SJSA1 (cell line): ENCODE measurements at regions not wholly inside any gene's neighbourhood (a gene's known extent, or its start where the extent isn't known, plus 50 kb on each side); places are given as distances from the start of the nearest gene placed in this dataset.

Source experiments
- DNase-seq, 2 experiments: peaks; one replicate each; pipeline ENCODE4 v3.0.0-alpha.2; 2015 to 2020; ENCODE audit warnings: low spot score in 2 of 2, low read depth in 1 of 2
- H3K27ac ChIP-seq: fragments of 250-450 bp; sonication (Bioruptor Pico); 2 replicates; pipeline ENCODE4 v1.5.1; 2020; ENCODE audit warnings: mild to moderate bottlenecking, moderate library complexity
- H3K27me3 ChIP-seq: fragments of 250-450 bp; sonication (Bioruptor Pico); replicated peaks from 2 replicates; pipeline ENCODE4 v1.5.1; 2020; ENCODE audit warnings: mild to moderate bottlenecking, moderate library complexity
- H3K36me3 ChIP-seq: fragments of 250-450 bp; sonication (Bioruptor Pico); 2 replicates; pipeline ENCODE4 v1.5.1; 2020; ENCODE audit warnings: mild to moderate bottlenecking
- H3K4me1 ChIP-seq: fragments of 250-450 bp; sonication (Bioruptor Pico); replicated peaks from 2 replicates; pipeline ENCODE4 v1.6.1; 2021; ENCODE audit warnings: mild to moderate bottlenecking
- H3K4me3 ChIP-seq: fragments of 250-450 bp; sonication (Bioruptor Pico); 2 replicates; pipeline ENCODE4 v1.5.1; 2020; ENCODE audit warnings: mild to moderate bottlenecking
- H3K9me3 ChIP-seq: fragments of 250-450 bp; sonication (Bioruptor Pico); replicated peaks from 2 replicates; pipeline ENCODE4 v1.5.1; 2020; ENCODE audit warnings: mild to moderate bottlenecking

DNA sequence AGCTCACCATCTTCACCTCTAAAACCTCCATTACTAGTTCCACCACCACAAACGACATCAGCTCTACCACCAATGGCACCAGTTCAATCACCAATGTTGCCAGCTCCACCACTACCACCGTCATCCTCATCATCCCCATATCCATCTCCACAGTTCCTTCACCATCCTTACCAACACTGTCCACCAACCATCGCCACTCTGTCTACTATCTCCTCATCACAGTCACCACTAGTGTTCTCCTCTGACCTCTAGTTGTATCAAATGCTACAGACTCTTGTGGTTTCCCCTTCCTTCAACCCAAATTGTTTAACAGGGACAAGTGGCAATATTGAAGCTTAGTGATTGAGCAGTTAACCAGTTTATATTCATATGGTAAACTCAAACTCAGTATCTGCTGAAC is 182.6 kb downstream of the CAAP1 start:
- no peak overlapping the region for H3K4me3 ChIP-seq
- H3K27me3 ChIP-seq, result no peaks in the 10 kb centered on the region
- H3K27ac ChIP-seq, result no peak overlapping the region
- no peaks in the 10 kb centered on the region for H3K9me3 ChIP-seq
- no peaks in the 10 kb centered on the region for H3K4me1 ChIP-seq
- H3K36me3 ChIP-seq, result no peaks in the 10 kb centered on the region
- DNase-seq, result no peak

DNA sequence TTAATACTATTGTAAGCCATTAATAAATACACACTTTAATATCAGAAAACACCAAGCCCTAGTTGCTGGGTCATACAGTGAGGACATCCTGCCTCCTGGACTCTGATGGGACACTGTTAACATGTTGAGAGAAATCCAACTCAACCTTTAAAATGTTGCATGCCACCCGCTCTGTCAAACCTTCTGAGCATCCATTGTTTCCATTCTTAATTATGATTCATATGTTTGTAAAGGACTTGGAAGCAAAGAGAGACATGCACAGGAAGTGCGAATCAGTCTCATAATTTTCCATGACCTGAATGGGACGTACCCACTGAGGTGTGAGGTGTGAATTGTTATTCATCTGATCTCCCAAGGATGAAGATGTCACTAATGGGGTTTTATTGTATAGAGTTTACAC is 186.4 kb downstream of the CAAP1 start:
- no peaks in the 10 kb centered on the region for H3K27me3 ChIP-seq
- H3K9me3 ChIP-seq, result no peaks in the 10 kb centered on the region
- H3K4me3 ChIP-seq, result no peak overlapping the region
- no peaks in the 10 kb centered on the region for H3K36me3 ChIP-seq
- no peak for DNase-seq
- H3K27ac ChIP-seq, result no peak overlapping the region
- no peaks in the 10 kb centered on the region for H3K4me1 ChIP-seq

DNA sequence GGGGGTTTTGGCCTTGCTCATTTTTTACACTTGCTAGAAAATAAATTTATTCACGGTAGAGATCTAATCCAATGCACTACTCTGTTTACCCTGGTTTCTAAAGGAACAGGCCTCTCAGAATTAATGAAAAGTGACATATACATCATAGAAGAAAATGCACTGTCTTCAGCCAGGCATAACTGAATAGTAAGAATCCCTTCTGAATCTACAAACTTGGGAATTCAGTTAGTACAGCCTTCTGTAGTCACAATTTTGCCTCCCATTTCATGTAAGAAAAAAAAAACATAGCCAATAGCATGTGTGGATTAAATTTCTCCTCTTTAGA is 197.3 kb downstream of the CAAP1 start:
- no peak for DNase-seq
- no peaks in the 10 kb centered on the region for H3K4me1 ChIP-seq
- H3K27me3 ChIP-seq, result no peaks in the 10 kb centered on the region
- no peaks in the 10 kb centered on the region for H3K9me3 ChIP-seq
- no peak overlapping the region for H3K4me3 ChIP-seq
- H3K27ac ChIP-seq, result no peak overlapping the region
- H3K36me3 ChIP-seq, result no peaks in the 10 kb centered on the region

DNA sequence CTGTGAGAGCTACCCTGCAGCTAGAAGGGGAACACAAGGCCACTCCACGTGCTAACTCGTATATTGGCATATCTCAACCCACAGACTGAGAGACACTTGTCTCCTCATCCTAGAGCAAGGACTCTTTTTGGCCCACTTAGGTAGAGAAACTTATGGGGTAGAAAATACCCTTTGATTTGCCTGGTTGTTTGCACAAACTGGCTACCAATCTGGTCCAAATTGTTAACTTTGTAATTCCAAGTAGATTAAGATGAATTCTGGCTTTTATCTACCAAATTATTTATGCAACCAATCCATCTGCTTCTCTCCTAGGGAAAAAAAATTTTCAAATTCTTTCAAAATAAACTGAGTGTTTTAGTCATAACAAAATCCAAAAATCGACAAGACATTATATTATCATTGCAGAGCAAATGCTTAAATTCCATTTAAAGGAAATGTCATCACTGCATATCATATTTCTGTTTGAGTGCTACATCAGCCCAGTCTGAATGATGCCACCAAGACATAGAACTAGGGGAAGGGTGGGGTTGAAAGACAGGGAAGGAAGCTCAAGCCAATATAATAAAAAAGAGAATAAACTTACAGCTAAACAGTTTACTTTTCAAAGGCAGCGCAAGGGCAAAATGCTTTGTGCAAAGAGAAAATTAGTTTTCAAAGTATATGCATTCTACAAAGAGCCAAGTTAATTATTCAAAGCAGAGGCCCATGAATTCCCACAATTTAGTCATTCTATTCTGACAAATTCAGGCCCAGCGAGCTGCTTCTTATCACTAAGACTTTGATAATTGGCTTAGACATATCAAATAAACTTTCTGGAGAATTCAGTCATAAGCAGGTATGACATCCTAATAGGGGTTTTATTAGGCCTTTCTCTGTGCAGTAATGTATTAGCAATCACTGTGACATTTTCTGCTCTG is 198.0 kb downstream of the CAAP1 start:
- Histone ChIP-seq H3K27me3 (no peaks in the 10 kb centered on the region), H3K36me3 (no peaks in the 10 kb centered on the region), H3K4me3 (no peak overlapping the region), H3K27ac (no peak overlapping the region), H3K4me1 (no peaks in the 10 kb centered on the region), H3K9me3 (no peaks in the 10 kb centered on the region)
- no peak for DNase-seq

DNA sequence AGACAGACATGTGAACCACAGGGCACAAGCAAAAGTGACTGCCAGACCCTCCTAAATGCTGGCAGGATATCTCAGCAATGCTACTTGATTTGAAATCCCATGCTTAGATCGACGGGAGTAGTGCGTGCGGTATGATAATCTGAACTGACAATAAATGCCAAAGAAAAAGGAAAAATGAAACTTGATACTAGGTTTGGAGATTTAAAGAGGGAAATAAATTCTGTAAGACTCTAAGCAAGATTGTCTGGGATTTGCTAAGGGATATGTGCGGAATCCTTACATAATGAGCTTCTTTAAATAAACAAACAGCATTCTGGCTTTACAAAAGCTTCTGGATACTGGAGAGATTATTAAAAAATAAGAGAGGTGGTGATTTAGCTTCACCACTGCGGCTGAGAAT is 203.6 kb downstream of the CAAP1 start:
- Histone ChIP-seq H3K27me3 (no peaks in the 10 kb centered on the region), H3K4me1 (no peaks in the 10 kb centered on the region), H3K4me3 (no peak overlapping the region), H3K9me3 (no peaks in the 10 kb centered on the region), H3K27ac (no peak overlapping the region), H3K36me3 (no peaks in the 10 kb centered on the region)
- no peak for DNase-seq

DNA sequence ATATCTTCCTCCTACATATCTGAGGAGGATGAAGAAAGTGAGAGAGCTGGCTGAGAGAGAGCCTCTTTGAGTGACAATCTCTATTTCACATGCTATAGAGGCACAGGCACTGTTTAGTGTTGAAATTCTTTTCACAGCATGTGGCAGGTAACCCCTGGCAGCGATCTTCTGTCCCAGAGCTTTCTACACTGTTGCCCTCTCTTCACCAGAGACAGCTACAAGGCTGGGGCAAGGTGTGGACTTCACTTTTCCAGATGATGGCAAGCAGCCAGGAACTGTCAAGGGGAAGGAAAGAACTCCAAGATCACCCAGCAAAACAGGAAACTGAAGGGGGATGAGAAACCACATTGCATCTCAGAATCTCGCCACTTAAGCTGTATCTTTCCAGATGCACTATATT is 205.2 kb downstream of the CAAP1 start:
- DNase-seq, result no peak
- Histone ChIP-seq H3K4me1 (no peaks in the 10 kb centered on the region), H3K9me3 (no peaks in the 10 kb centered on the region), H3K36me3 (no peaks in the 10 kb centered on the region), H3K4me3 (no peak overlapping the region), H3K27ac (no peak overlapping the region), H3K27me3 (no peaks in the 10 kb centered on the region)

DNA sequence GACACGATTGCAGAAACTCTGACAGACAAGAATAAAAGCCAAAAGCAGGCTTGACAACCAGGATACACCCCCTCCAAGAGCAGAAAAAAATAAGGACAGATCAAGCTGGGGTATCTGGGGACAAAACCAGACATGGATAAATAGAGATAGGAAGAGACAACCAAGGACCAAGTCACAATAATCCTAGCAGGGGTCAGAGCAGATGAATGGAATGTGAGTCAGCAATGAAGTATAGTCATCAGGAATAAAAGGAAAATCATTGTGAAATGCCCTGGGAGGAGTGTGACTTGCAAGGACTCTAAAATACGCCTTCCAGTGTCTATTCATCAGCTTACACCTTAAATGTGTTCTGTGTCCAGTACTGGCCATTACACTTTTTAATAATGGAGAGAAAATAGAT is 206.8 kb downstream of the CAAP1 start:
- Histone ChIP-seq H3K4me3 (no peak overlapping the region), H3K4me1 (no peaks in the 10 kb centered on the region), H3K9me3 (no peaks in the 10 kb centered on the region), H3K36me3 (no peaks in the 10 kb centered on the region), H3K27ac (no peak overlapping the region), H3K27me3 (no peaks in the 10 kb centered on the region)
- no peak for DNase-seq

DNA sequence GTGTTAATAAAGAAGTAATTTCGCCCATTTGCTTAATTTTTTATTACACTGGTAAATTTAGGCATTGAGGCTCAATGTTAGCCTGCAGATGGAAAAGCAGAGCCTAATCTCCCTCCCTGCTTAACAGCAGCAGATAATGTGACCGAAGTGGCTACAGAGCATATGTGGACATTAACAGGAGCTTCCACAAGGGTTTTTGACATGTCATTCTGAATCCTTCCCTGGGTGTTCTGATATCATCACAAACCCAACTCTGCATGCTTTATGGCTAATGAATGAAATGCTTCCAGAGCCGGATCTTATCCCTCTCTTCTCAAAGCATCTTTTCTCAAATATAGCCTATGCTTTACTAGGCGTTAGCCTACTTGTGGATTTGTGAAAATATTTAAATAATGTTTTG is 208.6 kb downstream of the CAAP1 start:
- H3K4me1 ChIP-seq, result no peaks in the 10 kb centered on the region
- no peaks in the 10 kb centered on the region for H3K9me3 ChIP-seq
- H3K27ac ChIP-seq, result no peak overlapping the region
- no peak for DNase-seq
- no peak overlapping the region for H3K4me3 ChIP-seq
- H3K36me3 ChIP-seq, result no peaks in the 10 kb centered on the region
- H3K27me3 ChIP-seq, result no peaks in the 10 kb centered on the region

DNA sequence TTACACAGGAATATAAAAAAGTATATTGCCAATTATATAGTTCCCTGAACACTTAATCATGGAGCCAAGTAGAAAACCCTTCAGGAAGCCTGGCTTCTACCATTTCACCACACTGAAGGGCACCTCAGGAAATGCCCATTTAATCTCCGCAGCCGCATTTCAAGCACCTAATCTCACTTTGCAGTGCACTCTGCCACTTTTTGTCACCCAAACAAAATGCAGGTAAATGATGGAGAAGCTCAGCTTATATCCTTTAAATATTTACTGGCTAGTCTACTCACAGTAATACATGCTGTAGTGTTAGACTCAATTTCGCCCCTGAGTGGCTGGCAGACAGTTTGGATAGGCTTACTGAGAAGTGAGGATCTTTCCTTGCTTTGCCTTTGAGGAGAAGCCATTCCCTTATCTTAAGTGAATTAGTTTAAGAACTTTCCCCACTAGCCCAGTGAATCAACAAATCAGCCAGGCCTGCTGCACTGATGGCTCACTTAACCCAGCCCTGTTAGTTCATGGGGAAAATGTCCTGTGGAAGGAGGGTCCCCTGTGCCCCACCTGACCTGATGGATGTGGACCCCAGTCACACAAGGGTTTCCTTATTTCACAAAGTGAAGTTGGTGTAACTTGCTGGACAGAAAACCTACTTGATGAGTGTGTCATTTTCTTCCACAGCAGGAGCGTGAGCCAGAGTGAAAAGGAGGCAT is 209.7 kb downstream of the CAAP1 start:
- no peaks in the 10 kb centered on the region for H3K4me1 ChIP-seq
- no peaks in the 10 kb centered on the region for H3K9me3 ChIP-seq

DNA sequence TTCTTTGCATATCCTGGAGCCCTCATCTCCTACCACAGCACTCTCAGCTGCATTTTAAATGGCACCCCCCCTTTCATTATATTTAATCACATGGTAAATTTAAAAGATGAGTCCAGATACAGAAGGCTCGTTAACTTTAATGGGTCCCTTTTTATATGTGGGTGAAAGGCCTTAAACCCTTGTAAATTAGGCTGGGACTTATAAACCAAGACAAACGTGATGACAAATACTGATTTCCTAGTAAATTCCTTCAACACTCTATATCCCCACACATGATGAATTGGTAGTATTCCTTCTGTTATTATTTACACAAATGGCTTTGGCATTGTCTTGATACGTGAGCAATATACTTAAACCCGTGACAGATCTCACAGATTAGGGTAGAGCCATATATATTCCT is 210.6 kb downstream of the CAAP1 start:
- no peak for DNase-seq
- Histone ChIP-seq H3K9me3 (no peaks in the 10 kb centered on the region), H3K4me3 (no peak overlapping the region), H3K4me1 (no peaks in the 10 kb centered on the region), H3K36me3 (no peaks in the 10 kb centered on the region), H3K27me3 (no peaks in the 10 kb centered on the region), H3K27ac (no peak overlapping the region)

More for the DNA sequence above, 209.7 kb downstream of the CAAP1 start:
- Histone ChIP-seq H3K27me3 (no peaks in the 10 kb centered on the region), H3K36me3 (no peaks in the 10 kb centered on the region), H3K27ac (no peak overlapping the region), H3K4me3 (no peak overlapping the region)
- DNase-seq, result no peak

DNA sequence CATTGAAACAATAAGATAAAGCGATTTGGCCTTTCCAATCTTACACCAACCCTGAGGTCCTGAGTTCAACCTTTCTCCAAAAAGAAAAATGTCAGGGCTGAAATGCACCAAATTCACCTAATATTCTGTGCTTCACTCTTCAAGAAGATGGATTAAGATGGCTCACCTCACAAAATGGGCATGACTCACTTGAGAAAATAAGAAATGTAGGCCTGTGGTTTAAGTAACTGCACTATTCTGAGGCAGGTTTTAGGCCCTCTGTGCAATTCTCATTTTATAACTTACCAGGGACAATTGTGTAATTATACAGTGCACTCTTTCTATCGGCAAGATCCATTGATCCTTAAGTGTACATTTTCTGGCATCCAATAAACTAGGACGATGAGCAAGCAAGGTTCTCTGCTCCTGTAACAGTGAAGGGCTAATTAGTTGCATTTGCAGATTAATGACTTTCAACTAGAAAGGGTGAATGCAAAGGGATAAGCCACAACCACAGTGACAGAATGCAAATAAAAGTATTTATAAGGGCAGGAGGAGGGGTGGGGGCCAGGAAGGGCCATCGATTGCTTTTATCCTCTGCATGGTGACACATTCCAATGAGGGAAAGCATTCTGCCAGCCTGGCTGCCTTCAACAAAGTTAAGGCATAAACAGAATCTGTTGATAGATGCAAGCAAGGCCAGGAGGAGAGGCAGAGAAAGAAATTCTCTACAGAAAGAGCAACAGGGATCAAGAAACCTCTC is 214.5 kb downstream of the CAAP1 start:
- DNase-seq, result no peak
- no peaks in the 10 kb centered on the region for H3K4me1 ChIP-seq

DNA sequence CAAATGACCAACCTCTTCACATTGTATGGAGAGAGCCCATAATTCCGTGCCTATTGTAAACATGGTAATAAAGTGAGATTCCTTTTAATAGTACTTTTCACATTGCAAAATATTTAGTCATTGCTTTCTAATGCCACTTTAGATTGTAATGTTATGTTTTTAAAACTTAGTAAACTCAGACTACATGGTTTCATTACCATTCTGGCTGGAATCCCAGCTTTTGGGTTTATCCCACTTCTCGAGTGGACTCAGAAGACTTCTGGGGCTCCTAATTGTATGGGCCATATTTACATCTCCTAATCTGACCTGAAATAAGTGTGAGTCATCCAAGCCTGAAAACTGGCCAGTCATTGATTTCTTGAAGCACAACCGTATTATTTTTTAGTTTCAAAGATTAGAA is 217.6 kb downstream of the CAAP1 start:
- DNase-seq, result no peak
- H3K9me3 ChIP-seq, result no peaks in the 10 kb centered on the region
- H3K4me3 ChIP-seq, result no peak overlapping the region
- H3K27me3 ChIP-seq, result no peaks in the 10 kb centered on the region
- H3K4me1 ChIP-seq, result no peaks in the 10 kb centered on the region
- H3K27ac ChIP-seq, result no peak overlapping the region
- H3K36me3 ChIP-seq, result no peaks in the 10 kb centered on the region

More for the DNA sequence above, 214.5 kb downstream of the CAAP1 start:
- Histone ChIP-seq H3K36me3 (no peaks in the 10 kb centered on the region), H3K27ac (no peak overlapping the region), H3K4me3 (no peak overlapping the region), H3K9me3 (no peaks in the 10 kb centered on the region), H3K27me3 (no peaks in the 10 kb centered on the region)

DNA sequence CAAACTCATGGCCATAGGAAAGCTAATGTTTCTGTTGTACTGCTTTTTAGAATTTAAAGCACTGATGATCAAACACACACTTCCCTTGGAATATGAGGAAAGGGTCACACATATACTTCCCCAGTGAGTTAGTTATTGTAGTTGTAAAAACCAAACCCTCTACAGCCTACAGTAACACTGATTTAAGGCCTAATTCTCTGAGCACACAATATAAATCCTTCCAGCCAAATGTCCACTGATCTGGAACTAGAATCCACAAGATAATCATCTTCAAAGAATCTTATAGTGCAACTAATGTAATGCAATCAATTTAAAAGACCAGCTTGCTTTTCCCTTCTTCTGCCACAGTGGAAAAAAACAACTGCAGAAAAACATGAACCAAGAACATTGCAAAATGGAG is 219.3 kb downstream of the CAAP1 start:
- no peaks in the 10 kb centered on the region for H3K27me3 ChIP-seq
- H3K4me1 ChIP-seq, result no peaks in the 10 kb centered on the region
- no peaks in the 10 kb centered on the region for H3K9me3 ChIP-seq
- H3K4me3 ChIP-seq, result no peak overlapping the region
- DNase-seq, result no peak
- H3K36me3 ChIP-seq, result no peaks in the 10 kb centered on the region
- H3K27ac ChIP-seq, result no peak overlapping the region
